Naive thymus-derived CD8-positive, alpha-beta T cell (primary cell): ENCODE measurements at regions not wholly inside any gene's neighbourhood (a gene's known extent, or its start where the extent isn't known, plus 50 kb on each side); places are given as distances from the start of the nearest gene placed in this dataset.

Experiments
- ATAC-seq, 2 donors: fragments of 150-1000 bp; cut with Tn5 transposase in 1 of 2; sonication (Bioruptor Pico), chemical (Tn5 transposase) in 1 of 2; 1 replicate in 1 of 2; 2 replicates in 1 of 2; pipeline ENCODE4 v1.10.0; 2021; ENCODE audit warnings: mild to moderate bottlenecking in 2 of 2, moderate library complexity in 2 of 2
- POLR2A ChIA-PET: fragments of 350-600 bp; sonication (Branson Sonifier 250); formaldehyde crosslinking; loops from one replicate; lab custom pipeline; 2021; ENCODE audit warnings: antibody characterized with exemption; lab: Charles Lee
- DNase-seq, 10 donors: peaks; one replicate each; pipeline versions ENCODE4 v3.0.0 to v3.0.0-alpha.2; 2020 to 2022
- H3K27ac Mint-ChIP-seq, 10 donors: one replicate each; pipeline ENCODE4 v1.8.0; 2020 to 2022; ENCODE audit warnings: mild to moderate bottlenecking in 10 of 10, mixed read lengths in 10 of 10, moderate library complexity in 4 of 10, inconsistent platforms in 1 of 10
- H3K27me3 Mint-ChIP-seq, 5 donors: one replicate each; pipeline ENCODE4 v1.8.0; 2021 to 2022; ENCODE audit warnings: mixed read lengths in 5 of 5
- H3K36me3 Mint-ChIP-seq, 3 donors: one replicate each; pipeline ENCODE4 v1.8.0; 2020 to 2022; ENCODE audit warnings: mixed read lengths in 3 of 3, mild to moderate bottlenecking in 2 of 3, inconsistent platforms in 1 of 3
- H3K4me1 Mint-ChIP-seq, 4 donors: one replicate each; pipeline ENCODE4 v1.8.0; 2021 to 2022; ENCODE audit warnings: mixed read lengths in 4 of 4
- H3K4me3 Mint-ChIP-seq, 10 donors: one replicate each; pipeline ENCODE4 v1.8.0; 2020 to 2022; ENCODE audit warnings: mild to moderate bottlenecking in 10 of 10, mixed read lengths in 10 of 10, moderate library complexity in 6 of 10, inconsistent platforms in 1 of 10
- H3K9me3 Mint-ChIP-seq, 9 donors: one replicate each; pipeline ENCODE4 v1.8.0; 2020 to 2022; ENCODE audit warnings: mixed read lengths in 9 of 9, mild to moderate bottlenecking in 3 of 9, inconsistent platforms in 1 of 9, moderate library complexity in 1 of 9

DNA sequence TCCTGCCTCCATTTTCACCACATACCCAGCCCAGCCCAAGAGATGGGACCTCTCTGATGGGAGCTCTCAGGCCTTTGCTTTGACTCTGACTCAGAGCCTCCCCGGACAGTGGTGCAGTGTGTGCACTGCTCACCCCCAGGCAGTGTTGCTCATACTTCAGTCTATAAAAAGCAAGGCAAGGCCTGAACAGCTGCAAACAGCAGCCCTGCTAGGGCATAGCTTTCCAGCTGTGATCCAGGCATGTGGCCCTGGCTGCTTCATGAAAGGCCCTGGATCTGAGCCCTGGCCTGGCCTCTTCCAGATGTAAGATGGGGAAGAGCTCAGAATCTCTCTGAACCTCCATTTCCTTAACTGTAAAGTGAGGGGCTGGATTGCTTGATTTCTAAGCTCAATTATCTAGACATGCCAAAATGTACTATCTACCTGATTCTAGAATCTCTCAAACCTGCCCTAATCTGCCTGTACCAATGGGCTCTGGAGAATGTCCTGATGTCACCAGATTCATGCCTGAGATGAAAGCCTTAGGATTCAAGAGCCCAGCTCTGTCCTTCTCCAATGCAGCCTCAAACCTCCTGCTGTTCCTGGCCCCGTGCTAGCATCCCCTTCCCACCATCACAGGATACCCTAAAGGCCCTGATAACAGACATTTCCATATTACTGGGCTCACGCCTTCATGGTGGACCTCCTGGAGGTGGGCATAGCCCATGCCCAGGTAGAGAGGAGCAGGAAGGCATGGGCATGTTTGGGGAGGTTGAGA is 206.9 kb downstream of the ARL4C start:
- DNase-seq: no peak
- H3K36me3 Mint-ChIP-seq: no peaks in the 10 kb centered on the region
- H3K4me1 Mint-ChIP-seq: peaks cover 33 to 76% (median 66%) of the 10 kb centered on the region in 4 donors
- POLR2A ChIA-PET: interaction anchor here (0.6 to 8.6 kb wide), 16 partner anchors 10 to 211 kb away, joined by 3 to 144 read pairs (median 6); partner anchors contain the start of gene ARL4C
- H3K27me3 Mint-ChIP-seq: no peaks in the 10 kb centered on the region
- peak overlapping the region; percentile 94 to 100 (median 99) for H3K27ac Mint-ChIP-seq
- H3K4me3 Mint-ChIP-seq: peak overlapping the region; percentile 38 to 83 (median 66)
- peaks cover 0 to 3% (median 0%) of the 10 kb centered on the region in 9 donors for H3K9me3 Mint-ChIP-seq
- ATAC-seq: no peak

DNA sequence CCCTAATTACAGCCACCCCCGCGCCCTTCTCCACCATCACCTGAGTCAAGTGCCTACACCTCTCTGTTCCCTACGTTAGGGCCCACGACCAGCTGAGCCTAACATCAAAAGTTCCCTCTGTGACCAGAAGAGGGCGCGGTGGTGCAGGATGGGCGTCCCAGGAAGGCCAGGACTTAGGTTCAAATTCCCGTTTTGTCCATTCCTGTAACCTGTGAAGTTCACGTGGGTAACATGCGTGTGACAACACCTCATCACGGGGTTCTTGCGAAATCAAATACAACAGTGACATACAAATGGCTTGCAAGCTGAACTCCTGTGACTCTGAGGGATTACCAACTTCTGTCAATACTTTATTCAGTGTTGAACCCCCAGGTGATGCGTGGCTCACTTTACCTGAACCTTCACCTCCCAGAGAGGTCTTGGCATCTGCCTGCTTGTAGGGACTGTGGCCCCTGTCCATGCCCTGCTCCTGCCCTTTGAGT is 207.9 kb downstream of the ARL4C start:
- H3K27me3 Mint-ChIP-seq: no peaks in the 10 kb centered on the region
- DNase-seq (peak; percentile 37 to 83 (median 64)), ATAC-seq (no peak)
- H3K27ac Mint-ChIP-seq: peak overlapping the region; percentile 94 to 100 (median 99)
- peaks cover 32 to 71% (median 61%) of the 10 kb centered on the region in 4 donors for H3K4me1 Mint-ChIP-seq
- peak overlapping the region in 9 of 10 donors; percentile 2 to 61 (median 32) for H3K4me3 Mint-ChIP-seq
- POLR2A ChIA-PET: interaction anchor here (0.6 to 8.6 kb wide), 15 partner anchors 9 to 211 kb away, joined by 3 to 144 read pairs (median 6); partner anchors contain the start of gene ARL4C
- peaks cover 0 to 3% (median 0%) of the 10 kb centered on the region in 9 donors for H3K9me3 Mint-ChIP-seq
- H3K36me3 Mint-ChIP-seq: no peaks in the 10 kb centered on the region

DNA sequence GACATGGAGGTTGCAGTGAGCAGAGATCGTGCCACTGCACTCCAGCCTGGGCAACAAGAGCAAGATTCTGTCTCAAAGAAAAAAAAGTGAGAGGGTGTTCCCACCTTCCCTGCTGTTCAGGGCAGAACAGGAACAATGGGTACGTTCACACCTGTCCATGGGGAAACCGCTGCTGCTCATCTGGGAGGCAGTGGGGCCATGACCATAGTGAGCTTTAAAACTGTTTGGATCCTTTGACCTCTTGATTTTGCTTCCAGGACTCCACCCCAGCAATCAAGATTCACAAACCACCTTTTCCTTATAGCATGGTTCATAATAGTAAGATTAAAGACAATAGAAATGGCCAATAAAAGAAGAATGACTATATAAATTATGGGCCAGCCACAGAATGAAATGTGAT is 209.2 kb downstream of the ARL4C start:
- no peak for ATAC-seq
- POLR2A ChIA-PET: interaction anchor here (0.7 to 8.6 kb wide), 3 partner anchors 86 to 209 kb away, joined by 5 to 144 read pairs (median 9); partner anchors contain the start of gene ARL4C
- no peaks in the 10 kb centered on the region for H3K36me3 Mint-ChIP-seq
- peaks cover 29 to 62% (median 51%) of the 10 kb centered on the region in 4 donors for H3K4me1 Mint-ChIP-seq
- peak overlapping the region in 7 of 10 donors; percentile 56 to 99 (median 96) for H3K27ac Mint-ChIP-seq
- H3K9me3 Mint-ChIP-seq: peaks cover 0 to 2% (median 0%) of the 10 kb centered on the region in 9 donors
- DNase-seq: no peak
- H3K4me3 Mint-ChIP-seq: no peak overlapping the region
- no peaks in the 10 kb centered on the region for H3K27me3 Mint-ChIP-seq

DNA sequence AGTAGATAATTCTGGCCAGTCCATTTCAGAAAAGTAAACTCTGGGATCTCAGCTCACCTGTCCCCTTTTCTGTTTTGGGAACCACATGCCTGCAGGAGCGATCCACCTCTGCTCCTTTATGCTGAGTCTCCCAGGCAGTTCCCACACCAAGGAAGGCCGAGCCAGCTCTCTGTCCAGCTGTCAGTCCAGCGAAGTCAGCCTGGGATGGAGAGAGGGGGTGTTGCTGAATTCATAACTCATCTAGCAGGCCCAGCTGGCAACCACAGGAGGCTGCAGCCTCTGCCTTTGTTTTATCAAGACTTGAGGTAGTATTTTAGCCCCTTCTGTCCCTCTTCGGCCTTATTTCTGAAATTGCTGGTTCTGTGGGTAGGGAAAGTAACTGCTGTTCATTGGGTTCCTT is 209.9 kb downstream of the ARL4C start:
- Mint-ChIP-seq H3K4me1 (peaks cover 27 to 61% (median 46%) of the 10 kb centered on the region in 4 donors), H3K4me3 (no peak overlapping the region), H3K27ac (peak overlapping the region in 4 of 10 donors; percentile 15 to 81 (median 40)), H3K36me3 (no peaks in the 10 kb centered on the region), H3K9me3 (no peaks in the 10 kb centered on the region), H3K27me3 (no peaks in the 10 kb centered on the region)
- no peak for ATAC-seq
- POLR2A ChIA-PET: interaction anchor here (0.9 to 8.6 kb wide), 2 partner anchors 164 to 210 kb away, joined by 3 to 144 read pairs; partner anchors contain the start of gene ARL4C
- no peak for DNase-seq

DNA sequence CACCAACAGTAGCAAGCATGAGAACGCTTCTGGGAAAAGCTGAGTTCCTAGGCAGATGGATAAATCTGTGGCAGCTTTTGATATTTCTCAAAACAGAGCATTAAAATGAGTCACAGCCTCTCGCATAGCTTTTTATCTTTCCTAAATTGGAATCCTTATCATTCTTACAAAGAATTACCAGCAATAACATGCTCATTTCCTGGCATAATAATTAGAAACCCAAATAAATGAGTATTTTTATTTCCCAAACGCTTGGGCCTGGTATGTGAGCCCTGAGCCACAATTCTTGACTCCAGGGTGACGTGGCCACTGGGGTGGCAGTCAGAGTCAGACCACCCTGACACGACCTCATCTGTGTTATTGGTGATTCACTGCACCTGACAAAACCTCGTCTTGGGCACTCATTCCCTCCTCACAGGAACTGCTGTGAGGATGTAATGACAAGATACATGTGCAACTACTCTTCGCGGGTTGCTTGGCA is 210.7 kb downstream of the ARL4C start:
- Mint-ChIP-seq H3K27me3 (no peaks in the 10 kb centered on the region), H3K4me1 (peaks cover 21 to 55% (median 39%) of the 10 kb centered on the region in 4 donors), H3K27ac (peak overlapping the region in 3 of 10 donors; percentile 15 to 56 (median 34)), H3K4me3 (no peak overlapping the region), H3K9me3 (no peaks in the 10 kb centered on the region), H3K36me3 (no peaks in the 10 kb centered on the region)
- no peak for DNase-seq
- POLR2A ChIA-PET: interaction anchor here (0.6 to 3.4 kb wide), 2 partner anchors 87 to 211 kb away, joined by 3 to 15 read pairs; partner anchors contain the start of gene ARL4C
- ATAC-seq: no peak

DNA sequence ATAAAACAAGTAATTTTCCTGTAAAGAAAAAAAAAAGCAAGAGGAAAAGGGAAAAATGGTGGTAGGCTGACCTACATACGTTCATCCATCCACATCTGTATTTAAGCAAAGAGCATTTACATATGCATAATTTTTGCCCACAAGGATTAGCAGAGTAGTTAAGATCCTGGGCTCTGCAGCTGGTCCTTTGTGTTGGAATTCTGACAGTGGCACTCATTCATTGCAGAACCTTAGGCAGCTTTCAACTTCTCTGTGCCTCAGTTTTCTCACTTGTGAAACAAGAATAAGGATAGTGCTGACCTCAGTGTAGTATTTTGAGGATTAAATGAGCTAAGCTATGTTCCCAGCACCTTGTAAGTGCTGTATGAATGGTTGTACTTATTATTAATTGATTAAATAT is 211.3 kb downstream of the ARL4C start:
- DNase-seq: no peak
- ATAC-seq: no peak
- POLR2A ChIA-PET: interaction anchor here (0.6 to 3.4 kb wide), 4 partner anchors 31 to 211 kb away, joined by 3 to 15 read pairs (median 3); partner anchors contain the start of gene ARL4C
- Mint-ChIP-seq H3K27me3 (no peaks in the 10 kb centered on the region), H3K4me3 (no peak overlapping the region), H3K27ac (peak overlapping the region in 1 of 10 donors; percentile 7), H3K4me1 (peaks cover 15 to 55% (median 37%) of the 10 kb centered on the region in 4 donors), H3K9me3 (no peaks in the 10 kb centered on the region), H3K36me3 (peaks cover 0 to 2% (median 0%) of the 10 kb centered on the region in 3 donors)

DNA sequence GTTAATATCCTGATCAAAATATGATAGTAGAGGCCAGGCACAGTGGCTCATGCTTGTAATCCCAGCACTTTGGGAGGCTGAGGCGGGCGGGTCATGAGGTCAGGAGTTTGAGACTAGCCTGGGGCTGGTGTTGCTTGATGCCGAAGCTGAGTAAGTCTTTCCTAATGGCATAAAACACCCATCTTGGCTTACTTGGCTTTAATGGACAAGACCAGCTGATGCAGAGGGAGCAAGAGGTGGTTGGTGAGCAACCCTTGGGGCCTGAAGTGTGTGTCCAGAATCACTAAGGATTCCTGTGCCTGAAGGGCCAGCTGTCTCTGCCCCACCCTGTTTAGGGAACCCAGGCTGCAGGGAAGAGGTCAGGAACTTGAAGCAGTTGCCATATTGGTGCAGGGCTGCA is 217.2 kb downstream of the ARL4C start:
- H3K9me3 Mint-ChIP-seq: peaks cover 0 to 9% (median 0%) of the 10 kb centered on the region in 9 donors
- no peak for ATAC-seq
- no peaks in the 10 kb centered on the region for H3K27me3 Mint-ChIP-seq
- H3K27ac Mint-ChIP-seq: peak overlapping the region in 5 of 10 donors; percentile 15 to 88 (median 65)
- peaks cover 0 to 2% (median 0%) of the 10 kb centered on the region in 3 donors for H3K36me3 Mint-ChIP-seq
- H3K4me3 Mint-ChIP-seq: peak overlapping the region in 1 of 10 donors; percentile 2
- no peak for DNase-seq
- POLR2A ChIA-PET: interaction anchor here (1.2 to 2.0 kb wide), 2 partner anchors 10 kb away, joined by 4 to 6 read pairs; no protein-coding TSS in a partner anchor
- peaks cover 14 to 48% (median 36%) of the 10 kb centered on the region in 4 donors for H3K4me1 Mint-ChIP-seq

DNA sequence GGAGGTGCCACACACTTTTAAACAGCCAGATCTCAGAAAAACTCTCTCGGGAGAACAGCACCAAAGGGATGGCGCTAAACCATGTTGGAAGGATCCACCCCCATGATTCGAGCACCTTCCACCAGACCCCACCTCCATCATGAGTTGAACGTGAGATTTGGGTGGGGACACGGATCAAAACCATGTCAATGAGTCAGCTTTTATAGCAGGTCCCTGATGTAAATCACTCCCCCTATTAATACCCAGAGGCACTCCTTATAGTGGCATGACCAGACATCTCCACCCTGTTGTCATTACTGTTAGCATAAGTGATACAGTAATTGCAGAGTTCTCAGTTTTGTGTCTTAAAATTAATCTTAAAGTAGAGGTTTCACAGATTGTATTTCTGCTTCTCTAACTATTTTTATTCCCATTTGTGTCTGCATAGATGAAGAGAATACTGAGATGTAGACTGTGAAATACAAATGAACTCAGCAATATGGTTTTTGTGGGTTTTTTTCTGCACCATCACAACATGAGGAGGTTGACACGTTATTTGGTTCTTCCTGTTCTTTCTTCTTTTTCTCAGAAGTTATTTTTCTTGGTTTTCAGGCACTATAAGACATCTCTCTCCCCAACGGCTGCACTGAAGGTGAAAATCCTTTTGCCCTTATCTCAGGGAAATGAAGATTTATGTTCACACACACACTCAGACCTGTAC is 218.2 kb downstream of the ARL4C start:
- H3K36me3 Mint-ChIP-seq: peaks cover 0 to 2% (median 0%) of the 10 kb centered on the region in 3 donors
- H3K27me3 Mint-ChIP-seq: no peaks in the 10 kb centered on the region
- H3K9me3 Mint-ChIP-seq: peaks cover 0 to 9% (median 0%) of the 10 kb centered on the region in 9 donors
- DNase-seq: peak in 5 of 10 donors; percentile 7 to 75 (median 60)
- peak; percentile 87 to 90 for ATAC-seq
- peaks cover 17 to 57% (median 45%) of the 10 kb centered on the region in 4 donors for H3K4me1 Mint-ChIP-seq
- peak overlapping the region; percentile 3 to 88 (median 65) for H3K27ac Mint-ChIP-seq
- H3K4me3 Mint-ChIP-seq: peak overlapping the region in 8 of 10 donors; percentile 1 to 55 (median 18)
- POLR2A ChIA-PET: interaction anchor here (0.5 kb wide), 1 partner anchor 14 kb away, joined by 4 read pairs; no protein-coding TSS in a partner anchor

DNA sequence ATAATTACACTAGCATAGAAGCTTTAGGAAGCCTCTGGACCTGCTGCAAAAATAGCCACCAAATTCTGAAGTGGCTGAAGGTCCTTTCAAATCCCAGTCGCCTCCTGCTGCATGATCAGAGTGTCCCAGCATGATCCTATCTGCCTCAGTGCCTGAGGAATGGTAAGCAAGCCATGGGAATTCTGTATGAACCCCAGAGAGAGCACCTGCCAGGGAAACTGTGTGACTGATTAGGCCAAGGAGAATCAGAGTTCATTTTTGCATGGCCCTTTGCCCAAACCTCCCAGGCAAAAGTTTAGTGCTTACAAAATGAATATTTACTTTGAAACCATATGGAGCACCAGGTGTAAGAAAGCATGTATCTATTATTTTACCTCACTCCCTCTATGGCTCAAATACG is 221.4 kb downstream of the ARL4C start:
- Mint-ChIP-seq H3K4me3 (no peak overlapping the region), H3K36me3 (no peaks in the 10 kb centered on the region), H3K27ac (peak overlapping the region in 1 of 10 donors; percentile 1), H3K4me1 (peaks cover 25 to 67% (median 60%) of the 10 kb centered on the region in 4 donors), H3K9me3 (peaks cover 0 to 9% (median 0%) of the 10 kb centered on the region in 9 donors), H3K27me3 (no peaks in the 10 kb centered on the region)
- DNase-seq: no peak
- ATAC-seq: no peak
- POLR2A ChIA-PET: no interaction called here

DNA sequence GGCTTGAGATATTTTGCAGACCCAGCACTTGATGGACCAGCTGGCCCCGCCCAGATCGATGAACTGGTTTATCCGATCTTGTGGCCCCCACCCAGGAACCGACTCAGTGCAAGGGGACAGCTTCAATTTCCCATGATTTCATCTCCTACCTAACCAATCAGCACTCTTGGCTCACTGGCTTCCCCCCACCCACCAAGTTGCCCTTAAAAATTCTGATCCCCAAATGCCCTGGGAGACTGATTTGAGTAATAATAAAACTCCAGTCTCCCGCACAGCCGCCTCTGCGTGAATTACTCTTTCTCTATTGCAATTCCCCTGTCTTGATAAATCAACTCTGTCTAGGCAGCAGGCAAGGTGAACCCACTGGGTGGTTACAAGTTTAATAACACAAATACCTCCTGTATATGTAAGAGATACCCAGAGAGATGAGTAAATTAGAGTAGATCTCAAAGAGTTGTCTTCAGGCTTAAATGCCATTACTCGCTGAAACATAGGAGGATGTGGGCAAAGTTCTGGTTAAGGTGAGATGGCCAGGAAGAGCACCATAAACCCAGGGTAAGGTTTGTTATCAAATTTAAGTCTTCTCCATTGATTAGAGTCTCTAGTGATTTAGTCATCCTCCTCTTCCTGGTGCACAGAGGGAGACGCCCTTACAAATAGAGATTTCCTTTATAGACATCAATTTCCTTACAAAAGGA is 222.8 kb downstream of the ARL4C start:
- H3K9me3 Mint-ChIP-seq: peaks cover 0 to 4% (median 0%) of the 10 kb centered on the region in 9 donors
- DNase-seq: peak in 3 of 10 donors; percentile 16 to 23 (median 17)
- H3K36me3 Mint-ChIP-seq: no peaks in the 10 kb centered on the region
- H3K4me3 Mint-ChIP-seq: peak overlapping the region in 6 of 10 donors; percentile 4 to 30 (median 23)
- POLR2A ChIA-PET: interaction anchor here (1.7 kb wide), 1 partner anchor 18 kb away, joined by 5 read pairs; no protein-coding TSS in a partner anchor
- H3K27ac Mint-ChIP-seq: peak overlapping the region in 5 of 10 donors; percentile 38 to 88 (median 56)
- H3K4me1 Mint-ChIP-seq: peaks cover 24 to 61% (median 58%) of the 10 kb centered on the region in 4 donors
- peak in 1 of 2 donors; percentile 19 for ATAC-seq
- H3K27me3 Mint-ChIP-seq: no peaks in the 10 kb centered on the region
